GM23338 (cell line): ENCODE measurements at regions not wholly inside any gene's neighbourhood (a gene's known extent, or its start where the extent isn't known, plus 50 kb on each side); places are given as distances from the start of the nearest gene placed in this dataset.

Experiments
- ATAC-seq: fragments of 200-7000 bp; cut with Tn5 transposase; 3 replicates; pipeline ENCODE4 v1.9.1; 2020
- DNase-seq: peaks from one replicate; pipeline ENCODE4 v3.0.0-alpha.2; 2015; ENCODE audit warnings: low spot score
- H2AFZ ChIP-seq: fragments of 200-600 bp; sonication (generic); 2 replicates; pipeline ENCODE4 v1.8.0; 2016; ENCODE audit warnings: antibody characterized with exemption, mild to moderate bottlenecking, moderate library complexity
- H3F3A ChIP-seq: fragments of 200-600 bp; sonication (generic); replicated peaks from 2 replicates; pipeline ENCODE4 v1.8.0; 2017; ENCODE audit warnings: antibody characterized with exemption, mixed run types, low read depth
- H3K27ac ChIP-seq: fragments of 200-600 bp; sonication (generic); 2 replicates; pipeline ENCODE4 v1.6.1; 2016; ENCODE audit warnings: low read depth
- H3K27me3 ChIP-seq: fragments of 200-600 bp; sonication (generic); 2 replicates; pipeline ENCODE4 v1.8.0; 2016; ENCODE audit warnings: mild to moderate bottlenecking, mixed run types, moderate library complexity; ENCODE audit not compliant: insufficient read depth
- H3K36me3 ChIP-seq: fragments of 200-600 bp; sonication (generic); 2 replicates; pipeline ENCODE4 v1.8.0; 2016; ENCODE audit warnings: mild to moderate bottlenecking; ENCODE audit not compliant: insufficient read depth
- H3K4me1 ChIP-seq: fragments of 200-600 bp; sonication (generic); 2 replicates; pipeline ENCODE4 v1.8.0; 2016; ENCODE audit warnings: mild to moderate bottlenecking, moderate library complexity; ENCODE audit not compliant: insufficient read depth
- H3K4me2 ChIP-seq: fragments of 200-600 bp; sonication (generic); 2 replicates; pipeline ENCODE4 v1.7.1; 2017; ENCODE audit warnings: mixed run types
- H3K4me3 ChIP-seq: fragments of 200-600 bp; sonication (generic); 2 replicates; pipeline ENCODE4 v1.6.1; 2016; ENCODE audit warnings: mixed run types
- H3K79me2 ChIP-seq: fragments of 200-600 bp; sonication (generic); replicated peaks from 2 replicates; pipeline ENCODE4 v1.8.0; 2017; ENCODE audit warnings: mild to moderate bottlenecking; ENCODE audit not compliant: insufficient read depth
- H3K9me2 ChIP-seq: fragments of 200-600 bp; sonication (generic); 2 replicates; pipeline ENCODE4 v1.8.0; 2017; ENCODE audit not compliant: insufficient read depth
- H4K20me1 ChIP-seq: fragments of 200-600 bp; sonication (generic); replicated peaks from 2 replicates; pipeline ENCODE4 v1.8.0; 2017; ENCODE audit warnings: mild to moderate bottlenecking; ENCODE audit not compliant: insufficient read depth
- H3K27ac Mint-ChIP-seq: 2 replicates; pipeline ENCODE4 v1.8.0; 2020; ENCODE audit warnings: inconsistent platforms, mild to moderate bottlenecking, moderate library complexity, mixed read lengths
- H3K27me3 Mint-ChIP-seq: 3 replicates; pipeline ENCODE4 v1.8.0; 2022; ENCODE audit warnings: low read depth, mild to moderate bottlenecking, moderate library complexity, mixed read lengths, inconsistent platforms; ENCODE audit not compliant: insufficient read depth, poor library complexity
- H3K36me3 Mint-ChIP-seq: 3 replicates; pipeline ENCODE4 v1.8.0; 2021; ENCODE audit warnings: low read depth, mild to moderate bottlenecking, inconsistent platforms, moderate library complexity, mixed read lengths
- H3K4me1 Mint-ChIP-seq: 3 replicates; pipeline ENCODE4 v1.8.0; 2020; ENCODE audit warnings: mild to moderate bottlenecking, inconsistent platforms, mixed read lengths
- H3K4me3 Mint-ChIP-seq: 3 replicates; pipeline ENCODE4 v1.8.0; 2021; ENCODE audit warnings: moderate library complexity, mild to moderate bottlenecking, inconsistent platforms, mixed read lengths
- H3K9me3 Mint-ChIP-seq: 3 replicates; pipeline ENCODE4 v1.8.0; 2020; ENCODE audit warnings: moderate library complexity, mild to moderate bottlenecking, inconsistent platforms, mixed read lengths
- CREB1 ChIP-seq: fragments of 250-450 bp; sonication (Bioruptor Pico); IDR thresholded peaks from 2 replicates; pipeline ENCODE4 v1.5.0; 2020; ENCODE audit warnings: low read depth, mild to moderate bottlenecking, moderate library complexity
- CTCF ChIP-seq, 2 experiments: fragments of 200-600 bp in 1 of 2; sonication (generic) in 1 of 2; conservative IDR thresholded peaks; 2 replicates each; pipeline versions ENCODE4 v1.5.1 to v1.6.1; 2016 to 2017; ENCODE audit warnings: antibody characterized with exemption in 2 of 2, low read depth in 2 of 2, mild to moderate bottlenecking in 2 of 2, moderate library complexity in 1 of 2
- ETS1 ChIP-seq: IDR thresholded peaks from 2 replicates; pipeline ENCODE4 v1.6.1; 2016; ENCODE audit warnings: antibody characterized with exemption
- EZH2 ChIP-seq: fragments of 200-600 bp; sonication (generic); IDR thresholded peaks from one replicate; pipeline ENCODE4 v1.8.0; 2017; ENCODE audit warnings: antibody characterized with exemption, mild to moderate bottlenecking, low read depth; ENCODE audit not compliant: unreplicated experiment
- EZH2phosphoT487 ChIP-seq: fragments of 200-600 bp; sonication (generic); IDR thresholded peaks from one replicate; pipeline ENCODE4 v1.8.1; 2018; ENCODE audit warnings: antibody characterized with exemption; ENCODE audit not compliant: unreplicated experiment
- JUNB ChIP-seq: IDR thresholded peaks from one replicate; pipeline ENCODE4 v1.6.1; 2016; ENCODE audit warnings: antibody characterized with exemption; ENCODE audit not compliant: unreplicated experiment
- NANOG ChIP-seq: IDR thresholded peaks from 2 replicates; pipeline ENCODE4 v1.6.1; 2016; ENCODE audit warnings: antibody characterized with exemption, borderline replicate concordance
- POLR2AphosphoS5 ChIP-seq: IDR thresholded peaks from 2 replicates; pipeline ENCODE4 v1.6.1; 2016; ENCODE audit warnings: antibody characterized with exemption, low read depth
- REST ChIP-seq: IDR thresholded peaks from one replicate; pipeline ENCODE4 v1.6.1; 2018; ENCODE audit warnings: antibody characterized with exemption; ENCODE audit not compliant: unreplicated experiment
- STAT1 ChIP-seq: IDR thresholded peaks from one replicate; pipeline ENCODE4 v1.6.1; 2016; ENCODE audit warnings: antibody characterized with exemption; ENCODE audit not compliant: unreplicated experiment
- ZNF114 ChIP-seq: fragments of 250-450 bp; sonication (Bioruptor Pico); IDR thresholded peaks from 2 replicates; pipeline ENCODE4 v1.5.0; 2020; ENCODE audit warnings: mild to moderate bottlenecking, moderate library complexity
- ZNF331 ChIP-seq: fragments of 250-450 bp; sonication (Bioruptor Pico); IDR thresholded peaks from 2 replicates; pipeline ENCODE4 v1.5.0; 2020; ENCODE audit warnings: low read depth, mild to moderate bottlenecking, moderate library complexity
- ZNF462 ChIP-seq: fragments of 250-450 bp; sonication (Bioruptor Pico); IDR thresholded peaks from 2 replicates; pipeline ENCODE4 v1.5.0; 2020; ENCODE audit warnings: mild to moderate bottlenecking, moderate library complexity

GRCh38 chr6:130775411-130776012 lies 51.7 kb upstream of the SMLR1 start:
- no peak for ATAC-seq
- H4K20me1 ChIP-seq: no peaks in the 10 kb centered on the region
- Mint-ChIP-seq H3K36me3 (no peaks in the 10 kb centered on the region), H3K27ac (no peak overlapping the region), H3K27me3 (peaks cover 2% of the 10 kb centered on the region), H3K9me3 (no peaks in the 10 kb centered on the region), H3K4me1 (no peaks in the 10 kb centered on the region; the same call in 2 of the 3 replicates), H3K4me3 (no peak overlapping the region)
- H3K4me1 ChIP-seq: no peaks in the 10 kb centered on the region
- no peaks in the 10 kb centered on the region for H3K36me3 ChIP-seq
- no peak for TF ChIP-seq CTCF (conservative IDR thresholded peaks at IDR 0.05; ENCODE audit: low read depth in 2 of 2)
- no peak for TF ChIP-seq ZNF331 (CRISPR knock-in tag)
- no peak for TF ChIP-seq STAT1
- no peak for TF ChIP-seq JUNB
- TF ChIP-seq ZNF462 (CRISPR knock-in tag): no peak
- TF ChIP-seq EZH2phosphoT487: no peak
- TF ChIP-seq NANOG: no peak
- TF ChIP-seq POLR2AphosphoS5: no peak
- no peak for TF ChIP-seq ETS1
- no peak for TF ChIP-seq ZNF114
- TF ChIP-seq CREB1: no peak
- no peak for TF ChIP-seq EZH2
- no peak for TF ChIP-seq REST
- H3K4me2 ChIP-seq: no peak overlapping the region
- no peaks in the 10 kb centered on the region for H3K27me3 ChIP-seq
- no peak for DNase-seq
- peaks cover 1% of the 10 kb centered on the region; the same call in 1 of the 2 replicates for H3K9me2 ChIP-seq
- no peak overlapping the region for H3K27ac ChIP-seq
- H2AFZ ChIP-seq: 0 out of 2 replicates have a peak overlapping the region, but pooled peaks have one; percentile 15
- H3F3A ChIP-seq: no peaks in the 10 kb centered on the region
- no peak overlapping the region for H3K4me3 ChIP-seq
- H3K79me2 ChIP-seq: no peaks in the 10 kb centered on the region
